Left lung (tissue), 4 donors: ENCODE measurements at regions not wholly inside any gene's neighbourhood (a gene's known extent, or its start where the extent isn't known, plus 50 kb on each side); places are given as distances from the start of the nearest gene placed in this dataset.

Source experiments
- ATAC-seq: fragments of 200-7000 bp; cut with Tn5 transposase; one replicate; pipeline ENCODE4 v1.9.1; 2020; ENCODE audit warnings: moderate library complexity
- DNase-seq, 4 donors: peaks; one replicate each; pipeline ENCODE4 v3.0.0-alpha.2; 2013 to 2020
- H3K27ac ChIP-seq, 2 donors: fragments of 200-600 bp; sonication (generic) in 1 of 2; one replicate each; pipeline versions ENCODE4 v1.5.0 to v1.8.0; 2020 to 2021
- H3K27me3 ChIP-seq, 2 donors: fragments of 200-600 bp; sonication (generic) in 1 of 2; one replicate each; pipeline versions ENCODE4 v1.5.0 to v1.8.0; 2020 to 2021
- H3K36me3 ChIP-seq, 2 donors: fragments of 200-600 bp; sonication (generic) in 1 of 2; one replicate each; pipeline versions ENCODE4 v1.5.0 to v1.8.0; 2020 to 2021
- H3K4me1 ChIP-seq, 2 donors: fragments of 200-600 bp; one replicate each; pipeline ENCODE4 v1.8.0; 2021
- H3K4me3 ChIP-seq, 2 donors: fragments of 200-600 bp; sonication (generic) in 1 of 2; one replicate each; pipeline versions ENCODE4 v1.5.0 to v1.8.0; 2020 to 2021; ENCODE audit warnings: mild to moderate bottlenecking in 1 of 2
- H3K9me3 ChIP-seq, 2 donors: fragments of 200-600 bp; sonication (generic) in 1 of 2; one replicate each; pipeline versions ENCODE4 v1.5.0 to v1.8.0; 2020 to 2021
- intact Hi-C, 2 donors: fragments of 100-400 bp; cut with DNase I; formaldehyde crosslinking; loops; one replicate each; pipeline versions ENCODE4 v1.11.2 to v1.14.2; 2022
- TF ChIP-seq, protein P1 (sequence below), 2 donors: fragments of 200-600 bp; sonication (generic) in 1 of 2; IDR thresholded peaks; one replicate each; pipeline versions ENCODE4 v1.5.0 to v1.8.0; 2021; ENCODE audit warnings: antibody characterized with exemption in 2 of 2
- donor health status: DM: no; HTN: yes; CAD: no.
- donor health status: DM: no; HTN: no; CAD: no.

DNA sequence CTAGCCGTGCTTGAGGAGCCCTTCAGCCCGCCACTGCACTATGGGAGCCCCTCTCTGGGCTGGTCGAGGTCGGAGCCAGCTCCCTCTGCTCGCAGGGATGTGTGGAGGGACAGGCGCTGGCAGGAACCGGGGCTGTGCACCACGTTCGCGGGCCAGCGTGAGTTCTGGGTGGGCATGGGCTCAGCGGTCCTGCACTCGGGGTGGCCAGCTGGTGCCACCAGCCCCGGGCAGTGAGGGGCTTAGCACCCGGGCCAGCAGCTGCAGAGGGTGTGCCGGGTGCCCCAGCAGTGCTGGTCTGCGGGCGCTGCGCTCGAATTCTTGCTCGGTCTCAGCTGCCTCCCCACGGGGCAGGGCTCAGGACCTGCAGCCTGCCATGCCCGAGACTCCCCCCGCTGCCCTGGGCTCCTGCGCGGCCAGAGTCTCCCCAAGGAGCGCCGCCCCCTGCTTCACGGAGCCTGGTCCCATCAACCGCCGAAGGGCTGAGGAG is 90.8 kb upstream of the NRG3 start:
- H3K4me1 ChIP-seq, result no peaks in the 10 kb centered on the region
- no peaks in the 10 kb centered on the region for H3K27me3 ChIP-seq
- peak in 1 of 4 donors; percentile 74 for DNase-seq
- H3K4me3 ChIP-seq, result no peak overlapping the region
- H3K36me3 ChIP-seq, result no peaks in the 10 kb centered on the region
- no peak for ATAC-seq
- no peak overlapping the region for H3K27ac ChIP-seq
- intact Hi-C loops, result no loop called here
- TF ChIP-seq, protein P1, sequence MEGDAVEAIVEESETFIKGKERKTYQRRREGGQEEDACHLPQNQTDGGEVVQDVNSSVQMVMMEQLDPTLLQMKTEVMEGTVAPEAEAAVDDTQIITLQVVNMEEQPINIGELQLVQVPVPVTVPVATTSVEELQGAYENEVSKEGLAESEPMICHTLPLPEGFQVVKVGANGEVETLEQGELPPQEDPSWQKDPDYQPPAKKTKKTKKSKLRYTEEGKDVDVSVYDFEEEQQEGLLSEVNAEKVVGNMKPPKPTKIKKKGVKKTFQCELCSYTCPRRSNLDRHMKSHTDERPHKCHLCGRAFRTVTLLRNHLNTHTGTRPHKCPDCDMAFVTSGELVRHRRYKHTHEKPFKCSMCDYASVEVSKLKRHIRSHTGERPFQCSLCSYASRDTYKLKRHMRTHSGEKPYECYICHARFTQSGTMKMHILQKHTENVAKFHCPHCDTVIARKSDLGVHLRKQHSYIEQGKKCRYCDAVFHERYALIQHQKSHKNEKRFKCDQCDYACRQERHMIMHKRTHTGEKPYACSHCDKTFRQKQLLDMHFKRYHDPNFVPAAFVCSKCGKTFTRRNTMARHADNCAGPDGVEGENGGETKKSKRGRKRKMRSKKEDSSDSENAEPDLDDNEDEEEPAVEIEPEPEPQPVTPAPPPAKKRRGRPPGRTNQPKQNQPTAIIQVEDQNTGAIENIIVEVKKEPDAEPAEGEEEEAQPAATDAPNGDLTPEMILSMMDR (IDR thresholded peaks at IDR 0.05), result no peak
- peaks cover 0 to 17% of the 10 kb centered on the region in 2 donors for H3K9me3 ChIP-seq

DNA sequence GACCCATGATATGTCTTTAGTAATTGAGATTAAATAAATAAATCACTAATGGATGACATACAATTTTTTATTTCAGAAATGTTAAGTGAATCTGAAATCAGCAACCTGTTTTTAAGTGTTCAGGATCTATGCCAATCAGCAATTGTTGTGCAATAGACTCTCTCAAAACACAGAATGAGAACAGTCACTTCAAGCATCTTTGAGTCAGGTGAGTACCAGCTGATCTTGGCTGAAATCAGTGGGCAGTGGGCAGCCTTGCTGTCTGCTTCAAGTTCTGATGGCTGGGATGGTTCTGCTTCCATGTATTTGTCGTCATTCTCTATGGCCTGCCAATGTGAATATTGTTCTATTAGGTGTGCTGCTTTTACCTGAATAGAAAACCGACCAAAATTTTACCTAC is 82.3 kb upstream of the NRG3 start:
- DNase-seq, result no peak
- H3K4me1 ChIP-seq, result no peaks in the 10 kb centered on the region
- H3K27me3 ChIP-seq, result no peaks in the 10 kb centered on the region
- TF ChIP-seq, protein P1 (IDR thresholded peaks at IDR 0.05), result no peak
- no peaks in the 10 kb centered on the region for H3K36me3 ChIP-seq
- peak; percentile 24 for ATAC-seq
- H3K9me3 ChIP-seq, result no peaks in the 10 kb centered on the region
- intact Hi-C loops, result no loop called here
- no peak overlapping the region for H3K27ac ChIP-seq
- no peak overlapping the region for H3K4me3 ChIP-seq

DNA sequence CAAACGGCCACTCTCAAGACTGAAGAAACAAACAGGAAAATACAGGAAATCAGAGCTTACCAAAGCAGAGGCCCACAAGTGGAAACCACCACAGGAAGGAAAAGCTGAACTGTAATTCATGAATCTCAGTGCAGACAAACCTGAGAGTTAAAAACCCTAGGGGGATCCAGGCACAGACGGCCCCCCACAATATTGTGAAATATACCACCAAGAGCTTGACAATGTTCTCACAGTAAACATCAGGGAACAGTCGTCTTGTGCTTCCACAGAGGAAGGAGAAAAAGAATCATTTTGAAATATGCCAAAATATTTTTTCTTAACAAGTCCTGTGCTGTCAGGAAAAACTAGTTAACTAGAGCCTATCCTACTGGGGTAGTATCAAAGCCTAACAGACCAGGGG is 68.2 kb upstream of the NRG3 start:
- no peaks in the 10 kb centered on the region for H3K27me3 ChIP-seq
- TF ChIP-seq, protein P1 (IDR thresholded peaks at IDR 0.05), result no peak
- intact Hi-C loops, result no loop called here
- H3K9me3 ChIP-seq, result peaks cover 0 to 33% of the 10 kb centered on the region in 2 donors
- no peak for DNase-seq
- no peak for ATAC-seq
- H3K4me1 ChIP-seq, result no peaks in the 10 kb centered on the region
- no peak overlapping the region for H3K27ac ChIP-seq
- no peak overlapping the region for H3K4me3 ChIP-seq
- no peaks in the 10 kb centered on the region for H3K36me3 ChIP-seq

DNA sequence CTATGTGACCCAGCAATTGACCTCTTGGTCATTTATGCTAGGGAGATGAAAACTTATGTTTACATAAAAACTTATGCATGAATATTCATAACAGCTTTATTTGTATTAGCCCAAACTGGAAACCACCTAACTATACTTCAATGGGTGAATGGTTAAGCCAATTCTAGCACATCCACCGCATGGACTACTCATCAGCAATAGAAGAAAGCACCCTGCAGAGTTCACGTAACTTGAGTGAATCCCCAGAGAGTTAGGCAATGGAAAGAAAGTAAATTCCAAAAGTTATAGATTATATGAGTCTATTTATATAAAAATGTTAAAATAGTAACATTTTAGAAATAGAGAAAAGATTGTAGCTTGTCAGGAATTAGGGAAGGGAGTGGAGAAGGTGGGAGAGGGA is 60.2 kb upstream of the NRG3 start:
- intact Hi-C loops, result no loop called here

DNA sequence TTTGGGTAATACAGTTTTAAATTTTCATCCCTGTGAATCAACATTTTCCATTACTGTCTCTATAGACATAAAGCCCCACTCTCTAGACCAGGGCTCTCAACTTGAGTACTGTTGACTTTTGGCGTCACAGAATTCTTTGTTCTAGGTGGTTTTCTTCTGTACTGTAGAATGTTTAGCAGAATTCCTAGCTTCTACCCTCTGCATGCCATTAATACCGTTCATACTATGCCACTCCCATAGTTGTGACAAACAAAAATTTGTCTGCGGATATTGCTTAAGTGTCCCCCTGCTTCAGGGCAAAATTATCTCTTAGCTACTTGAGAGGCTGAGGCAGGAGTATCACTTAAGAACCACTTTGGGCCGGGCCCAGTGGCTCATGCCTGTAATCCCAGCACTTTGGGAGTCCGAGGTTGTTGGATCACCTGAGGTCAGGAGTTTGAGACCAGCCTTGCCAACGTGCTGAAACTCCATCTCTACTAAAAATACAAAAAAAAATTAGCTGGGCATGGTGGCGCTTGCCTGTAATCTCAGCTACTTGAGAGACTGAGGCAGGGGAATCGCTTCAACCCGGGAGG is 57.3 kb upstream of the NRG3 start:
- Histone ChIP-seq H3K9me3 (peaks cover 0 to 6% of the 10 kb centered on the region in 2 donors), H3K36me3 (no peaks in the 10 kb centered on the region), H3K27ac (no peak overlapping the region), H3K27me3 (no peaks in the 10 kb centered on the region), H3K4me3 (no peak overlapping the region), H3K4me1 (no peaks in the 10 kb centered on the region)
- ATAC-seq (peak; percentile 93), DNase-seq (peak in 2 of 4 donors; percentile 16 to 36)
- TF ChIP-seq, protein P1 (IDR thresholded peaks at IDR 0.05), result no peak
- intact Hi-C loops, result no loop called here

More for the DNA sequence above, 60.2 kb upstream of the NRG3 start:
- peaks cover 0 to 23% of the 10 kb centered on the region in 2 donors for H3K9me3 ChIP-seq
- ATAC-seq, result peak; percentile 20
- TF ChIP-seq, protein P1 (IDR thresholded peaks at IDR 0.05), result no peak
- no peaks in the 10 kb centered on the region for H3K36me3 ChIP-seq
- no peaks in the 10 kb centered on the region for H3K4me1 ChIP-seq
- H3K27me3 ChIP-seq, result no peaks in the 10 kb centered on the region
- H3K27ac ChIP-seq, result no peak overlapping the region
- no peak overlapping the region for H3K4me3 ChIP-seq
- DNase-seq, result no peak
